Uterus (tissue), 3 donors: ENCODE measurements at regions not wholly inside any gene's neighbourhood (a gene's known extent, or its start where the extent isn't known, plus 50 kb on each side); places are given as distances from the start of the nearest gene placed in this dataset.

ENCODE experiments used
- DNase-seq, 2 donors: peaks; one replicate each; pipeline ENCODE4 v3.0.0-alpha.2; 2019 to 2020
- H3K27ac ChIP-seq, 2 donors: fragments of 200-600 bp; sonication (generic); 1 replicate in 1 of 2; 2 replicates in 1 of 2; pipeline ENCODE4 v1.5.1; 2016 to 2018
- H3K27me3 ChIP-seq, 2 donors: fragments of 200-600 bp; sonication (generic); one replicate each; pipeline ENCODE4 v1.5.1; 2018 to 2019; ENCODE audit warnings: control low read depth in 1 of 2
- H3K36me3 ChIP-seq, 2 donors: fragments of 200-600 bp; sonication (generic); one replicate each; pipeline ENCODE4 v1.5.1; 2019; ENCODE audit warnings: control low read depth in 1 of 2
- H3K4me1 ChIP-seq, 2 donors: fragments of 200-600 bp; sonication (generic); one replicate each; pipeline ENCODE4 v1.5.1; 2018 to 2019; ENCODE audit warnings: control low read depth in 1 of 2
- H3K4me3 ChIP-seq, 2 donors: fragments of 200-600 bp; sonication (generic); 1 replicate in 1 of 2; 2 replicates in 1 of 2; pipeline ENCODE4 v1.5.1; 2018 to 2019; ENCODE audit warnings: mild to moderate bottlenecking in 1 of 2
- H3K9me3 ChIP-seq, 2 donors: fragments of 200-600 bp; sonication (generic); one replicate each; pipeline ENCODE4 v1.5.1; 2019; ENCODE audit warnings: control low read depth in 1 of 2
- CTCF ChIP-seq, 4 experiments: fragments of 200-600 bp in 2 of 4; fragments of 450-650 bp in 2 of 4; sonication (generic) in 2 of 4; IDR thresholded peaks; one replicate each; pipeline ENCODE4 v1.5.1; 2016 to 2019; ENCODE audit warnings: antibody characterized with exemption in 4 of 4, mild to moderate bottlenecking in 2 of 4, moderate library complexity in 1 of 4
- POLR2A ChIP-seq, 2 donors: fragments of 450-650 bp; IDR thresholded peaks; one replicate each; pipeline ENCODE4 v1.6.1; 2016; ENCODE audit warnings: antibody characterized with exemption in 2 of 2, mild to moderate bottlenecking in 1 of 2, moderate library complexity in 1 of 2
- intact Hi-C: fragments of 100-400 bp; cut with DNase I; formaldehyde crosslinking; loops from one replicate; pipeline ENCODE4 v1.15.1; 2023; ENCODE audit warnings: low total_unique reads
- donor health status: DM: yes; HTN: yes; CAD: no.

GRCh38 chr7:25594122-25594521, 365.8 kb upstream of the NPVF start:
- DNase-seq = no peak
- no peak overlapping the region for H3K27ac ChIP-seq
- TF ChIP-seq POLR2A (IDR thresholded peaks at IDR 0.05) (no peak), CTCF (IDR thresholded peaks at IDR 0.05) (no peak)
- H3K4me1 ChIP-seq = no peaks in the 10 kb centered on the region
- H3K27me3 ChIP-seq = no peaks in the 10 kb centered on the region
- no peak overlapping the region for H3K4me3 ChIP-seq
- H3K36me3 ChIP-seq = no peaks in the 10 kb centered on the region
- H3K9me3 ChIP-seq = no peaks in the 10 kb centered on the region
- intact Hi-C loops = no loop called here

GRCh38 chr7:25594728-25595127, 366.4 kb upstream of the NPVF start:
- DNase-seq = no peak
- no peaks in the 10 kb centered on the region for H3K9me3 ChIP-seq
- H3K27ac ChIP-seq = no peak overlapping the region
- intact Hi-C loops = no loop called here
- no peaks in the 10 kb centered on the region for H3K27me3 ChIP-seq
- TF ChIP-seq CTCF (IDR thresholded peaks at IDR 0.05) (no peak), POLR2A (IDR thresholded peaks at IDR 0.05) (no peak)
- H3K4me1 ChIP-seq = no peaks in the 10 kb centered on the region
- no peak overlapping the region for H3K4me3 ChIP-seq
- H3K36me3 ChIP-seq = no peaks in the 10 kb centered on the region

GRCh38 chr7:25595996-25596395, 367.7 kb upstream of the NPVF start:
- H3K27me3 ChIP-seq = no peaks in the 10 kb centered on the region
- no peaks in the 10 kb centered on the region for H3K9me3 ChIP-seq
- TF ChIP-seq CTCF (IDR thresholded peaks at IDR 0.05) (no peak), POLR2A (IDR thresholded peaks at IDR 0.05) (no peak)
- intact Hi-C loops = no loop called here
- no peaks in the 10 kb centered on the region for H3K36me3 ChIP-seq
- H3K4me1 ChIP-seq = no peaks in the 10 kb centered on the region
- H3K4me3 ChIP-seq = no peak overlapping the region
- DNase-seq = no peak
- H3K27ac ChIP-seq = no peak overlapping the region

- intact Hi-C loops = no loop called here
- no peaks in the 10 kb centered on the region for H3K27me3 ChIP-seq
- no peaks in the 10 kb centered on the region for H3K36me3 ChIP-seq
- TF ChIP-seq POLR2A (IDR thresholded peaks at IDR 0.05) (no peak), CTCF (IDR thresholded peaks at IDR 0.05) (no peak)
- H3K4me1 ChIP-seq = no peaks in the 10 kb centered on the region
- no peak overlapping the region for H3K27ac ChIP-seq
- no peak for DNase-seq
- no peaks in the 10 kb centered on the region for H3K9me3 ChIP-seq
- no peak overlapping the region for H3K4me3 ChIP-seq
These were observed 368.2 kb upstream of the NPVF start for GRCh38 chr7:25596443-25596842.

- H3K4me1 ChIP-seq = no peaks in the 10 kb centered on the region
- H3K27ac ChIP-seq = no peak overlapping the region
- no peaks in the 10 kb centered on the region for H3K36me3 ChIP-seq
- no peak for TF ChIP-seq CTCF (IDR thresholded peaks at IDR 0.05)
- TF ChIP-seq POLR2A (IDR thresholded peaks at IDR 0.05) = no peak
- DNase-seq = no peak
- H3K9me3 ChIP-seq = no peaks in the 10 kb centered on the region
- H3K4me3 ChIP-seq = no peak overlapping the region
- intact Hi-C loops = no loop called here
- H3K27me3 ChIP-seq = no peaks in the 10 kb centered on the region
These were observed 369.7 kb upstream of the NPVF start for GRCh38 chr7:25597946-25598345.
